ENCODE measurements at regions not wholly inside any gene's neighbourhood (a gene's known extent, or its start where the extent isn't known, plus 50 kb on each side); places are given as distances from the start of the nearest gene placed in this dataset.

DNA sequence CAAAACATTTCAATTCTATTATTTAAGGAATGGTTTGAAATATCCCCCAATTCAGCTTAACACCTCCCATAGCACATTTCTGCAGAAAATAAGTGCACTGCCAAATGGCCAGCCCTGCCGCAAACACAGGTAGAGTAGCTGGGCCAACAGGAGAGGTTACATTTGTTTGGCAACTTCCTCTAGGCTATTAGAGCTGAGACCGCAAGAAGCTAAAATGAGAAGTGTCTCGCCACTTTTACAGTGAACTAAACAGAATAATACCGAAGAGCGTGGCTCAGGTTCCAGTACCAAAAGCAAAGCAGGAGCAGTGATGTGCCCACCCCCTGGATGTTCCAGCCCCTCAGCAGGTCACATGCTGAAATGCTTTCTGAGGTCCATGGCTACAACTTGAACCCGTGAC, 154.5 kb upstream of the PKN2 start:
- TF ChIP-seq, protein P1, sequence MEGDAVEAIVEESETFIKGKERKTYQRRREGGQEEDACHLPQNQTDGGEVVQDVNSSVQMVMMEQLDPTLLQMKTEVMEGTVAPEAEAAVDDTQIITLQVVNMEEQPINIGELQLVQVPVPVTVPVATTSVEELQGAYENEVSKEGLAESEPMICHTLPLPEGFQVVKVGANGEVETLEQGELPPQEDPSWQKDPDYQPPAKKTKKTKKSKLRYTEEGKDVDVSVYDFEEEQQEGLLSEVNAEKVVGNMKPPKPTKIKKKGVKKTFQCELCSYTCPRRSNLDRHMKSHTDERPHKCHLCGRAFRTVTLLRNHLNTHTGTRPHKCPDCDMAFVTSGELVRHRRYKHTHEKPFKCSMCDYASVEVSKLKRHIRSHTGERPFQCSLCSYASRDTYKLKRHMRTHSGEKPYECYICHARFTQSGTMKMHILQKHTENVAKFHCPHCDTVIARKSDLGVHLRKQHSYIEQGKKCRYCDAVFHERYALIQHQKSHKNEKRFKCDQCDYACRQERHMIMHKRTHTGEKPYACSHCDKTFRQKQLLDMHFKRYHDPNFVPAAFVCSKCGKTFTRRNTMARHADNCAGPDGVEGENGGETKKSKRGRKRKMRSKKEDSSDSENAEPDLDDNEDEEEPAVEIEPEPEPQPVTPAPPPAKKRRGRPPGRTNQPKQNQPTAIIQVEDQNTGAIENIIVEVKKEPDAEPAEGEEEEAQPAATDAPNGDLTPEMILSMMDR (IDR thresholded peaks at IDR 0.05; ENCODE audit: insufficient read depth, low read depth, low read length): no peak
- TF ChIP-seq EZH2 (IDR thresholded peaks at IDR 0.05; ENCODE audit: insufficient read depth, low read length): no peak
